Testis (tissue), 2 donors: ENCODE measurements at regions not wholly inside any gene's neighbourhood (a gene's known extent, or its start where the extent isn't known, plus 50 kb on each side); places are given as distances from the start of the nearest gene placed in this dataset.

Source experiments
- DNase-seq: peaks from one replicate; pipeline ENCODE4 v3.0.0-alpha.2; 2019
- H3K27ac ChIP-seq, 2 donors: fragments of 200-600 bp; sonication (generic); one replicate each; pipeline ENCODE4 v1.5.1; 2019
- H3K27me3 ChIP-seq: fragments of 200-600 bp; sonication (generic); one replicate; pipeline ENCODE4 v1.5.1; 2019
- H3K36me3 ChIP-seq: fragments of 200-600 bp; sonication (generic); one replicate; pipeline ENCODE4 v1.5.1; 2017; ENCODE audit warnings: low read depth; ENCODE audit errors: missing control alignments
- H3K4me1 ChIP-seq: fragments of 200-600 bp; sonication (generic); one replicate; pipeline ENCODE4 v1.5.1; 2019
- H3K4me3 ChIP-seq, 2 donors: fragments of 200-600 bp; sonication (generic); one replicate each; pipeline ENCODE4 v1.5.1; 2017 to 2019
- H3K9me3 ChIP-seq: fragments of 200-600 bp; sonication (generic); one replicate; pipeline ENCODE4 v1.5.1; 2017
- CTCF ChIP-seq, 3 experiments: fragments of 450-650 bp in 2 of 3; fragments of 200-600 bp in 1 of 3; sonication (generic) in 1 of 3; IDR thresholded peaks; one replicate each; pipeline ENCODE4 v1.5.1; 2016 to 2019; ENCODE audit warnings: antibody characterized with exemption in 3 of 3, mild to moderate bottlenecking in 2 of 3, moderate library complexity in 1 of 3
- POLR2A ChIP-seq: fragments of 450-650 bp; IDR thresholded peaks from one replicate; pipeline ENCODE4 v1.6.1; 2017; ENCODE audit warnings: antibody characterized with exemption, mild to moderate bottlenecking, moderate library complexity
- WGBS, 2 donors: methylation state at CpG; one replicate each; pipeline ENCODE4 v1.1.5; 2018; 5-methylcytosine and 5-hydroxymethylcytosine counted together
- intact Hi-C: fragments of 100-400 bp; cut with DNase I; formaldehyde crosslinking; loops from one replicate; pipeline ENCODE4 v1.15.1; 2023; ENCODE audit warnings: low total_unique reads

- no peak for DNase-seq
- Histone ChIP-seq H3K36me3 (no peaks in the 10 kb centered on the region), H3K4me1 (no peaks in the 10 kb centered on the region), H3K27ac (no peak overlapping the region), H3K4me3 (no peak overlapping the region), H3K9me3 (no peaks in the 10 kb centered on the region), H3K27me3 (no peaks in the 10 kb centered on the region)
- TF ChIP-seq CTCF (IDR thresholded peaks at IDR 0.05) (no peak), POLR2A (no peak)
- 66 to 71% methylated on average over 1 of the region's 1 CpG for WGBS, 2 donors
- intact Hi-C loops = no loop called here
Measured at GRCh38 chr4:15162046-15162445, 159.8 kb downstream of the CPEB2 start.

GRCh38 chr4:15162465-15163283 is 160.4 kb downstream of the CPEB2 start:
- H3K9me3 ChIP-seq = no peaks in the 10 kb centered on the region
- no peaks in the 10 kb centered on the region for H3K27me3 ChIP-seq
- no peak for DNase-seq
- no peak overlapping the region for H3K4me3 ChIP-seq
- WGBS, 2 donors = 27 to 35% methylated on average over 2 of the region's 2 CpGs
- intact Hi-C loops = no loop called here
- H3K27ac ChIP-seq = no peak overlapping the region
- no peaks in the 10 kb centered on the region for H3K4me1 ChIP-seq
- H3K36me3 ChIP-seq = no peaks in the 10 kb centered on the region
- TF ChIP-seq POLR2A = no peak
- peak in 1 of 3 experiments; percentile 46 for TF ChIP-seq CTCF (IDR thresholded peaks at IDR 0.05)

DNA sequence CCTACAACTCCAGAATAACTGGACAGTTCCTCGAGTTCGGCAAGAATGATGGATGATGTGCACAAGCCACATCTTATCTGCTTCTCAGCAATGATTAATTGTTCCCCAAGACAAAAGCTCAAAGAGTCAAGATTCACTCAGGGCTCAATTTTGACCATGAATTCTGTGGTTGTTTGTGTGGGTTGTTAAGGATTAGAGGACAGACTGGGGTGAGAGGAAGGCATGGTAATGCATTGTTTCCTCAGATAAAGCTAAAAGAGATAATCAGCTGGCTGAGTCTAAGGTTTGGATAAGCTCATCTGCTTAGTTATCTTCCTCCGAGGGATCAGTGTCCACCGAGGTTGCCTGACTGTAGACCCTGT is 161.0 kb downstream of the CPEB2 start:
- TF ChIP-seq POLR2A (no peak), CTCF (IDR thresholded peaks at IDR 0.05) (no peak)
- Histone ChIP-seq H3K27me3 (no peaks in the 10 kb centered on the region), H3K4me3 (no peak overlapping the region), H3K27ac (no peak overlapping the region), H3K4me1 (no peaks in the 10 kb centered on the region), H3K36me3 (no peaks in the 10 kb centered on the region), H3K9me3 (no peaks in the 10 kb centered on the region)
- intact Hi-C loops = no loop called here
- DNase-seq = no peak
- WGBS, 2 donors = 44 to 58% methylated on average over 4 of the region's 4 CpGs

GRCh38 chr4:15164571-15164970 is 162.3 kb downstream of the CPEB2 start:
- H3K4me1 ChIP-seq = no peaks in the 10 kb centered on the region
- H3K27me3 ChIP-seq = no peaks in the 10 kb centered on the region
- H3K4me3 ChIP-seq = no peak overlapping the region
- no peak for DNase-seq
- intact Hi-C loops = no loop called here
- H3K27ac ChIP-seq = no peak overlapping the region
- WGBS, 2 donors = 59 to 83% methylated on average over 3 of the region's 3 CpGs
- no peaks in the 10 kb centered on the region for H3K36me3 ChIP-seq
- H3K9me3 ChIP-seq = no peaks in the 10 kb centered on the region
- TF ChIP-seq POLR2A (no peak), CTCF (IDR thresholded peaks at IDR 0.05) (no peak)

- TF ChIP-seq CTCF (IDR thresholded peaks at IDR 0.05) = no peak
- TF ChIP-seq POLR2A = no peak
- no peak overlapping the region for H3K27ac ChIP-seq
- intact Hi-C loops = no loop called here
- no peaks in the 10 kb centered on the region for H3K27me3 ChIP-seq
- H3K9me3 ChIP-seq = no peaks in the 10 kb centered on the region
- H3K36me3 ChIP-seq = no peaks in the 10 kb centered on the region
- H3K4me3 ChIP-seq = no peak overlapping the region
- 73 to 76% methylated on average over 2 of the region's 2 CpGs for WGBS, 2 donors
- DNase-seq = no peak
- H3K4me1 ChIP-seq = no peaks in the 10 kb centered on the region
Measured at GRCh38 chr4:15167743-15168142, 165.5 kb downstream of the CPEB2 start.
